Choroid plexus epithelial cell (primary cell): ENCODE measurements at regions not wholly inside any gene's neighbourhood (a gene's known extent, or its start where the extent isn't known, plus 50 kb on each side); places are given as distances from the start of the nearest gene placed in this dataset.

Experiments used
- DNase-seq: peaks from one replicate; pipeline ENCODE4 v3.0.0-alpha.2; 2010; ENCODE audit warnings: low read depth
- H3K4me3 ChIP-seq: 2 replicates; pipeline ENCODE4 v1.5.1; 2011; ENCODE audit warnings: low read depth, mild to moderate bottlenecking, control low read depth, low read length, moderate library complexity
- CTCF ChIP-seq: conservative IDR thresholded peaks from 2 replicates; pipeline ENCODE4 v1.5.1; 2011; ENCODE audit warnings: low read depth, mild to moderate bottlenecking, control low read depth, inconsistent platforms, low read length, moderate library complexity

- TF ChIP-seq CTCF = no peak
- H3K4me3 ChIP-seq = no peak overlapping the region
- DNase-seq = peak; percentile 50
Observed at GRCh38 chr7:17535776-17536175, 237.3 kb downstream of the AHR start.

DNA sequence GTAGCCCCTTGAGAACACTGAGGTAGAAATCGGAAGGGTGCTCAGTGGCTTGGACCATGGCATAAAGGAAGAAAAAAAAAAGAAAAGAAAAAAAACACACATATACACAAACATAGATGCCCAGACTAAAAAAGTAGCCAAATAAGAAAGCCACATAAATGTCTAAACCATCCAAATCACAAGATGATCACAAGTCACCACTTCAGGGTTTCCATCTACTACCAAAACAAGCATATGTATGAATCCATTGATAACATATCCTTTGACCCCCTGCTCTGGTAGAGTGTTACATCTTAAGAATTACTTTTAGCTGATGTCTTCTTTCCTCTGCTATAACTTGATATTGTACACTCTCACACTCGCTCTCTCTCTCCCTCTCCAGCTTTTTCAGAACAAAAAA, 245.9 kb downstream of the AHR start:
- H3K4me3 ChIP-seq = no peak overlapping the region
- TF ChIP-seq CTCF = no peak
- no peak for DNase-seq

- no peak for DNase-seq
- TF ChIP-seq CTCF = no peak
- H3K4me3 ChIP-seq = no peak overlapping the region
Observed at GRCh38 chr7:17545348-17545747, 246.9 kb downstream of the AHR start.

DNA sequence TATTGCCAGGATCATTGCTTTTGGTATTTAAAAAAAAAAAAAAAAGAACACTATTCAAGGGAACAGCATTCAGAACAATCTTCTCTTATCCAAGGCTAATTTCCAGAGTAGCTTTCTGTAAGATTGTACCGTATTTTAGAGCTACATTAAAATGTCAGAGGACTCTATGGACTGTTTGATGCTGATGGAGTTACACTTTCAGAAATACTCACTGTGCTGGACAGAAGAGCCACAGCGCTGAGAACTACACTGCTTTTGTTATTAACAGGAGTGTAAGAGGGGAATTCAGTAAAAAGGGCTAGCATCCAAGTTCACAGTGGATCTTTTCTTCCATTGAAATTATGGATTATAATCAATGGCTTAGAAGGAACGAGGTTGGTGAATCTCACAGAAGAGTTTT, 247.7 kb downstream of the AHR start:
- TF ChIP-seq CTCF = no peak
- DNase-seq = no peak

DNA sequence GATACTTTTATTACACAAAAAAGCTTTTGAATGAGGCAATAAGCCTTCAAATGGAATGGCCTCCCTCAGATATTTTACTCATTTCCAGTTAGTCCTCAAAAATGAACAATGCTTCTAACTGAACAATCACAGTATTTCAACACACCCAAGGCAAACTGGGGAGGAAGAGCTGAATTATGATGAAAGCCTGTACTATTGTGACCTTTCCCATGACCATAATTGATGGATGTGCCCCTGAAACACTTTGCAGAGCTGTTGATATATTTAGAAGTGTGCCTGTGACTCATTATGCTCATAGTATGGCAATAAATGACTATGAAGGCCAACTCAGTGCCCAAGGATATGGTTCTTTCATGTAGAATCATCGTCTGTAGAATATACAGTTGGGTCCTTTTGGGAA, 248.1 kb downstream of the AHR start:
- H3K4me3 ChIP-seq = no peak overlapping the region
- peak; percentile 80 for DNase-seq
- TF ChIP-seq CTCF = no peak

More for the DNA sequence above, 247.7 kb downstream of the AHR start:
- H3K4me3 ChIP-seq = no peak overlapping the region

DNA sequence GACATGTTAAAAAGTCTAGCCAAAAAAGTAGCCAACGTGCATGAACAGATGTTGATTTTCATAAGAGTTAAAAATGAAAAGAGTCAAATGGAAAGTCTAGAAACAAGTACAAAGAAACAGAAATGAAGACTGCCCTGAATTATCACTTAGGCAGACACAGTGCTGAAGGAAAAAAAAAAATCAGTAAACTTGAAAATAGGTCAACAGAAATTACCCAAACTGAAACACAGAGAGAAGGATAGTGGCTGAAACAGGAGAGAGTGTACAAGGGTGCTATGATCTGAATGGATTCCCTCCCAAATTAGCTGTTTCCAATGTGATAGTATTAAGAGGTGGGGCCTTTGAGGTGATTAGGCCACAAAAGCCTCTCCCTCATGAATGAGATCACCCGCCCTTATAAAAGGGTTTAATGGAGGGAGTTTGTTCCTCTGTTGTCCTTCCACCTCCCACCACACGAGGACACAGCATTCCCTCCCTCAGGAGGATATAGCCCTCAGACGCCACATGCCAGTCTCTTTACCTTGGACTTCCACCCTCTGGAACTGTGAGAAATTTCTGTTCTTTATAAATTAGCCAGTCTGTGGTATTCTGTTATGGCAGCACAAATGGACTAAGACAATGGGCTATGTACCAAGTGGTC, 249.7 kb downstream of the AHR start:
- no peak for DNase-seq
- no peak for TF ChIP-seq CTCF
- no peak overlapping the region for H3K4me3 ChIP-seq

DNA sequence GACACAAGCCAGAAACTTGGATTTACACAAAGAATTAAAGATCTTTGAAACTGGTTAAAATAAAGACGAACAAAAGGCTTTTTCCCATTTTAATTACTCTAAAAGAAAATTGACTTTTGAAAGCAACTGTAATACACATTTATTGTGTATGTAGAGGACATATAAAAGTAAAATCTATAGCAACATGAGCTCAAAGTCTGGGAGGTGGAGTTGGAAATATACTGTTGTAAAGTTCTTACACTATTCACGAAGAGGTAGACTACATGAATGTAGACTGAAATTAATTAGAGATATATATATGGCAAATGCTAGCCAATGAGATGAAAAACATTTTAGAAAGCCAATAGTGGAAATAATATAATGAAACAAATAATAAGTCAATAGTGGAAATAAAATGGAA, 251.0 kb downstream of the AHR start:
- no peak overlapping the region for H3K4me3 ChIP-seq
- TF ChIP-seq CTCF = no peak
- no peak for DNase-seq
